GM12892 (cell line): ENCODE measurements at regions not wholly inside any gene's neighbourhood (a gene's known extent, or its start where the extent isn't known, plus 50 kb on each side); places are given as distances from the start of the nearest gene placed in this dataset.

Experiments
- DNase-seq: peaks from one replicate; pipeline ENCODE4 v3.0.0; 2011; ENCODE audit not compliant: insufficient read length
- FAIRE-seq: peaks from 2 replicates; lab custom pipeline; 2011; peaks lifted over from hg19 to GRCh38; lab: Jason Lieb, UNC
- POLR2A ChIP-seq: IDR thresholded peaks from 2 replicates; pipeline ENCODE4 v1.6.1; 2011; ENCODE audit warnings: low read depth, low read length, control low read depth
- POLR2AphosphoS5 ChIP-seq: IDR thresholded peaks from 2 replicates; pipeline ENCODE4 v1.6.1; 2011; ENCODE audit warnings: low read depth, low read length, control low read depth
- TAF1 ChIP-seq: IDR thresholded peaks from 2 replicates; pipeline ENCODE4 v1.6.1; 2011; ENCODE audit warnings: low read depth, mild to moderate bottlenecking, control low read depth, low read length, borderline replicate concordance

DNA sequence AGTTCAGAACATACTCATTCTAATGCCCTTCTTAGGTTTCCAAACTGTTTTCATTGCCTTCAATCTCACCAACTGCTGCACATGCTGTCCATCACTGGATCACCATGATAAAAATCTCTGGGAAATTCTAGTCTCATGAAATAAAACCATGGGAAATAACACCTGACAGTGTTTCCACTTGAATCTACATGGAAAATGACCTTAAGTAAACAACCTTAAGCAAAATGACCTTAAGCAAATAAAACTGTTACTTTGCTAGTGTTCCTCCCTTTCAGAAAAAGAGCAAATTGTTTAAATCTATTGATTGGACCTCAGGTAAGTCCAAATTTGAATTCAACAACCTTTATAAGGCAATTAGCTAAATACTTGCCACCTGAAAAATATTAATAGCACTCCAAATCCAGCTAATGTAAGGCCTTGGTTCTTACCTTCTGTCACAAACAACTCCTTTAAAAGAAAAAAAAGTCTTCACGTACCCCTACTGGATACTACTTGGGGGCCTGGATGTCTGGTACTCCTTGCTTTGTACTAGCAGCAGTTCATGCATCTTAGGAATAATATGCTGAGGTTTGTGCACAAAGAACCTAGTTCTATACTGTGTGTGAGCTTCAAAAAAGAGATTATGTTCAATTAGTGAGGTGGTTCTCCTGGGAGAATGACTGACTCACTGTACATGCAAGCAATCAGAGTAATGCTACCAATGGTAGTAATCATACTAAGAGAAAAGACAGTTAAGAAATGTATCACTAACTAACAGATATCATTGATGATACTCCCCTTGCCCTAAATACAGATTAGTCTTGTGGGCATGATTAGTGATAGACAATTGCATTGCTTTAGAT is 630.4 kb downstream of the PSAT1 start:
- no peak for FAIRE-seq
- no peak for TF ChIP-seq TAF1
- TF ChIP-seq POLR2AphosphoS5 = no peak
- TF ChIP-seq POLR2A = no peak
- no peak for DNase-seq

DNA sequence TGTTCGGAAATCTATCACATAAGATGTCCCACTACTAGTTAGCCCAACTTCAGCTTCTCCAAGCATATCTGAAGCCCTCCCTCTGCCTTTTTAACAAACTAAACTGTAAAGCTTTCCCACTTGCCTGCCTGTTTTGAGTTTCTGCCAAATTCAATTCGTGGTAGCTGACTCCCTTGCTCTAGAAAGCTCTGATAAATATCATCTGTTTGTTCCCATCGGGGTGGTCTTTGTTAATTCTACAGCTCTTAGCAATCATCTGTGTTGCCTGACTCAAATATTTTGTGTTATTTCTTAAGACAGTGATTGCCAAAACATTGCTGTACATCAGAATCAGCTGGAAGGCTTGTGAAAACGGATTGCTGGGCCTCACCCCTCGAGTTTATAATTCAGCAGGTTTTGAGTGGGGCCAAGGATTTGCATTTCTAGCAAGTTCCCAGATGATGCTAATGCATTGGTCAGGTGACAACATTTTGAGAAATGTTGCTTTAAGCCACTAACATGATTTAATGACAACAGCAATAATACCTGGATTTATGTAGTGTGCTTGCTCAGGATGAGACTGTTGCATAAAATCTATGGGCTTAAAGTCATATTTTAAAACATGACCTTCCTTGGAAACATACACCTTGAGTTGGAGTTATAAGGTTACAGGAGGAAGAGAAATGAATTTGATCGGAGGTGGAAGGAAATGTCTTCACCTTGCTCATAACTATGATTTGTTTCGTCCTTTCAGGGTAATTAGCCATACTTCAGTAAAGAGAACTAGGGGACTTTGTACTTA is 631.9 kb downstream of the PSAT1 start:
- FAIRE-seq (no peak), DNase-seq (no peak)
- no peak for TF ChIP-seq POLR2AphosphoS5
- no peak for TF ChIP-seq POLR2A
- TF ChIP-seq TAF1 = no peak

DNA sequence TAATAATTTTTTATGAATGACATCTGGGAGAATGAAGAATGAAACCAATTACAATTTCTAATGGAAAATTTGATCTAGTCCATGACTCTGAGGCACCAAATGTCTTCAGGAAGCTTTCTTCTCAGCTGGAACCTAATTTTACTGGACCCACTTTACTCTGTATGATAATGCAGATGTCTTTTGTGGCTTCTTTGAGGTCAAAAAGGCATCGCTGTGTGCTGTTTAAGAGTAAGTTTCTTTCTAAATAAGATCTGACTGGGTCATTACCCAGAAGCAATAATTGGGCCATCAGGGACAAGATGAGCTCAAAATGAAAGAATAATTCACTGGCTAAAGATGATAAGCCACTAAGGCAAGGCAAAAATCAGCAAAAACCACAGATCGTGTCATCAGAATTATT is 633.4 kb downstream of the PSAT1 start:
- no peak for FAIRE-seq
- TF ChIP-seq POLR2A (no peak), TAF1 (no peak), POLR2AphosphoS5 (no peak)
- no peak for DNase-seq

DNA sequence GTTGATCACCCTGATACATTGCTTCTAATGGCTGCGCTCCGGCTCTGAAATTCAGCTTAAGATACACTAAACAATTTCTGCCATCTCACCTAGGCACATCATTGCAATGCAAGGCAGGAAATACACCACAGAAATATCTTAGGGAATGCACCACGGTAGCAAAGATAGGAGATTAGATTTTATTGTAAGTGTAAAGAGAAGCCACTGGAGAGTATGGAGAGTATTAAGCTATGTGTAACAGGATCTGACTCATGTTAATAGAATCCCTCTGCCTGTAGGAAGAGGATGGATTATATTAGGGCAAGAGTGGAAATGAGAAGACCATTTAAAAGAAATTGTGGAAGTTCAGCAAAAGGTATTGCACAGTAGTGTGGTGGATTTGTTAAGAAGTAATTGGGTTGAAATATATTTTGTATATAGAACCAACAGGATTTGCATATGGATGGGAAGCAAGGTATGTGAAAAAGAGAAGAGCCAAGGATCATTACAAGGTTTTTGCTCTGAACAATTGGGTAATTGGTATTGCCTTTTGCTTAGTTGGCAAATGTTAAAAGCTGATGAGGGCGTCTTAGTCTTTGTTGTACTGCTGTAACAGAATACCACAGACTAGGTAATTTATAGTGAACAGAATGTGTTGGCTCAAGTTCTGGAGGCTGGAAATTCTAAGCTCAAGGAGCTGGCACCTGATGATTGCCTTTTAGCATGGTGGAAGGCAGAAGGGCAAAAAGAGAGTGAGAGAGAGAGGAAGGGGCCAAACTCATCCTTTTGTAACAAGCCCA is 636.1 kb downstream of the PSAT1 start:
- no peak for TF ChIP-seq POLR2AphosphoS5
- no peak for TF ChIP-seq TAF1
- TF ChIP-seq POLR2A = no peak
- FAIRE-seq = no peak
- no peak for DNase-seq

DNA sequence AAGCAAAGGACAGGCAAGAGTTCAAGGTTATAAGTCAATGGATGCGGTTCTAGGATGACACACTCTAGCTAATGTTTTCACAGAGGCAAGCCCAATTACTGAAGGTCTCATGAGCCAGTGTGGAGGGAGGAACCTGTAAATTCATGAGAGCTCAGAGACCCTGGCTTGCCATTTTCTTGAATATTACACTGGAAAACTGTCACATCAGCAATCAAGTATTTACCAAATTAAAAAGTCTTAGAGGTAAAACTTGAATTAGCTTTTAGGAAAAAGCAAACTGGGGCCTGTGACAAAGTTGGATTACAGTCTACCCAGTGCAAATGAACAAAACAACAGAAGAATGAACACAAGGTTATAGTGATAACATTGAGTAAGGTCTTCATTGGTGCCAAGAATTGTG is 636.9 kb upstream of the TLE4 start:
- DNase-seq = no peak
- FAIRE-seq = no peak
- TF ChIP-seq POLR2AphosphoS5 = no peak
- no peak for TF ChIP-seq POLR2A
- TF ChIP-seq TAF1 = no peak

DNA sequence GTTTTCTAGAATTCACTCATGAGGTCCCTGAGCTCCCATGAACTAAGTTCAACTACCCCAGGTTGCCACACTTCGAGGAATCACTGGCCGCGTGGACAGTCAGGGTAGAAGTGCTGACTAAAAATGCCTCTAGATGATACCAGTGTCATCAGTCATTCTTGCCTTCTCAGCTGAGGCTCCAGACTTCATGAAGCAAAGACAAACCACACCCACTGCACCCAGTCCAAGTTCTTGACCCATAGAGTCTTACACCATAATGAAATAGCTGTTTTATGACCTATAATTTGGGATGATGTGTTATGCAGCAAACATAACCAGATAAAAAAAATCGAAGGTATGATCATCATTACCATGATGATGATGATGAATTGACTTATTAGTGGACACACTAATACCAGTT is 632.9 kb upstream of the TLE4 start:
- no peak for DNase-seq
- no peak for TF ChIP-seq POLR2AphosphoS5
- no peak for TF ChIP-seq POLR2A
- TF ChIP-seq TAF1 = no peak
- FAIRE-seq = no peak

DNA sequence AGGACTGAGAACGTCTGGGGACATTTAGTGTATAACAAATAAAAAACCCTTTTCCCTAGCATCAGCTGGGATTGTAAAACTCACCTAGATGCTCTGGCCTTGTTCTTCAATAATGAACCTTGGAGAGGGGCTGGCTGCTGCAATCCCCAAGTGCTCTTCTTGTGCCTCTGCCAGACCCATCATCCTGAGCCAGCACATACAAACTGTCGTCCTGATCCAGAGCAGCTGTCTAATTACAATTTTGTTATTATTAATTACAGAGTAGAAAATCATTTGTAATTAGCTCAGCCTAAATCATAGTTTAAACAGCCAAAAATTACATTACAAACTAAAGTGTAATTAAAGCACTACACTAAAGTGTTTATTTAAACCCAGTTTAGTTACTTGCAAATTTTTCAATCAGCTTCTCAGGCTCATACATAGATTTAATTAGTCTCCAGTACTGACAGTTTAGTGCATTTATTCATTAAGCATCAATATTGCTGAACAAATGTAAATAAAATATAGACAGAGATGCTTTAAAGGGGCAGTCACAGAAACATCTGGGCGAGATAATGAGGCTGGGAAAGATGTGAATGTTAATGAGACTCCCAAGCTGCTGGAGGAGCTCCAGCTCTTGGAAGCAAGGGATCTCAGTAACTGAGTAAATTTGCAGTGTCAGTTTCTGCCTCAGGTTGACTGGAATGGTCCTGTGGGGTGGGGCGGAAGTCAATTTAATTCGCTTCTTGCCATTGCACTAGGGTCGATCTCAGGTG is 632.3 kb upstream of the TLE4 start:
- no peak for TF ChIP-seq POLR2AphosphoS5
- no peak for TF ChIP-seq POLR2A
- no peak for TF ChIP-seq TAF1
- no peak for FAIRE-seq

DNA sequence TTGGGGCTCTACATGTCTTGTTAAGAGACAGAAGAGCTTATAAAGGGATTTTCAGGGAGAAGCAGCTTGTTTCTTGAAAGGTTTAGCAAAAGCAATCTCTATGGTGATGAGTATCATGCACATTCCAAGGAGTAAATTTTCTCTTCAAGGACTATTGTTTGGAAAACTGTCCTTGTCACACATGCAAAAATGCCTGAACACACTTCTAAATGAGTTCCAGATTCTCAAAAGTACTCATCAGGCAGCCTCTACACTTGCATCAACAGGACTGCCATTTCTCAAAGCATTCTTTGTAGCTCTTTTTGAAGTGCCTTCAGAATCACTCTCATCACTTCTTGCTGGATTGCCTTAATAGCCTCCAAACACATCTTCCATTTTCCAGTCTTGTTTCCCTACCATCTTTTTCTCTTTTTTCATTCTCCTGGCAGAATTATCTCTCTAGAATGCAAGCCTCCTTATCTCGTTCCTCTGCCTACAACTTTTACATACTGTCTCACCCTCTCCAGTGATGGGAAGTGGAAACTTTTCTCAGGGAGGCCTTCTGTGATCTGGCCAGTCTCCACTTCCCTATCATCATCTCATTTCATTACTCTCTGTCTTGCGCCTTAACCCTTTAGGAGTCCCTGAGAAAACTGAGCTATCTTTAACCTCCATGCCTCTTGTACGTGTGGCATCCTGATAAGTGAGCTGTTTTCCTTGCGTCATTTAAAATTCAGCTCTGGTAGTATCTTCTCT is 631.5 kb upstream of the TLE4 start:
- no peak for FAIRE-seq
- TF ChIP-seq POLR2A (no peak), POLR2AphosphoS5 (no peak), TAF1 (no peak)
- no peak for DNase-seq

More for the DNA sequence above, 632.3 kb upstream of the TLE4 start:
- no peak for DNase-seq

DNA sequence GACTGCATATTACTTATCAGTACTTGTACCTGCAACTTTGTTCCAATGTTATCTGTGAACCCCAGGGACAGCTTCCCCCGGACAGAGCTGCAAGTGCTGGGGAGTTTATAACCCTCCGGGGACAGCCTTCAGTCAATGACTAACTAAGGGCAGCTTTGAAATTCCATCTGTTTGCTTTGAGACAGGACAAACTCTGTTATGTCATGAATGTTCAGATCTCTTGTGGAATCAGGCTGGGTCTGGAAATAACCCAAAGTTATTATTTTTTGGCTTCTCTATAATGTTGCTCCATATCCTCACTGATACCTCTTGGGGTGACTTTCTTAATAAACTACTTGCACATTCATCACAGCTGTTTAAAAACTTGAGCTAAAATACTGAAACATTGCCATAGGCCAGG is 617.5 kb upstream of the TLE4 start:
- no peak for DNase-seq
- FAIRE-seq = no peak
- TF ChIP-seq POLR2AphosphoS5 (no peak), TAF1 (no peak), POLR2A (no peak)

DNA sequence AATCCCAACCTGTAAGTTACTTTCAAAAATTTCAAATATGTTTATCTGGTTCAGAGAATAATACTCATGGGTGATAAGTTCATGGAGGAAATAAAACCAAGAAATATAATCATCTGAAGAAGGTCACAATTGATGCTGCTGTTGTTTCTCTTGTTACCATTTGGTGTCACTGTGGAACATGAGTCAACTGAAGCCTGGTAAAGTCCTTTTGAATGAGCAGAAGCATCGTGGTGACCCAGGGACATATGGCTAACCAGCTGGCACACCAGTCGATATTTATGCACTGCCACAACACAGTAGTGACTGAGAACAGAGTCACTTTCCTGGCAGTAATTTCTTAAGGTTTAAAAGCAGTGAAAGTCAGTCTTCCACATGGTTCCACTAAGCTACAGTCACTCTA is 612.9 kb upstream of the TLE4 start:
- FAIRE-seq = no peak
- no peak for DNase-seq
- TF ChIP-seq POLR2A (no peak), POLR2AphosphoS5 (no peak)

DNA sequence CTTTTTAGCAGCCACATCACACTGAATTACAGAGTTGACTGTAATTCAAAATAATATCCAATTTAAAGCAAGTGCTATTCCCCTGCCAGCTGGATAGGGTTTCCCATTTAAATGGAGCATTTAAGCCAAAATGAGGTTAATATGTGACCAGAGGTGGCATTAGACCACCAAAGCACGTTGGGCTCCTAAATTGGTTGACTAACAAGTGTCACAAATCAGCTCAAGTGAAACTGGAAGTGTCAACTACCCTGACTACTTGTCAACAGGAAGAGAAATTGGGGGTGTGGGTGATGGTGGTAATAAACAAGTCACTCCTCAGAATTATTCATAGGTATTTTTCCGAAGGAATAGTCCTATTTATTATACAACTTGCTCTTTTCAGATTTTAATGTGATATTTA is 609.6 kb upstream of the TLE4 start:
- no peak for FAIRE-seq
- no peak for DNase-seq
- no peak for TF ChIP-seq POLR2AphosphoS5
- TF ChIP-seq POLR2A = no peak
- no peak for TF ChIP-seq TAF1

DNA sequence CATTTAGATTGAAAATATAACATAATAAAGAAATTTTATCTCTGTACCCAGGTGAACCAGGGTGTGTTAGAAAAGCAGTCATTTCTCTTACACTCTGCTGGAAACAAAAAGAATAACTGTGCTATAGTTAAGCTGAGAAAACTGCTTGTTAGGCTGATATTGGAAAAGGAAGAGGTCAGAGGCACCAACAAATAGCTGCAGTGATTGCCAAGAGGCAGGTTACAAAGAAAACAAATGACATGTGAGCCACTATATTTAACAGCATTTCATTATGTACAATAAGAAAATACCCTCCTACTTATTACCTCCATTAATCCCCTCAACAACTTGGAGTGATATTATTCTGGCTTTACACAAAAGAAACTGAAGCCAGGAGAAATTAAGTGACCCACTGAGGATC is 607.9 kb upstream of the TLE4 start:
- no peak for DNase-seq
- no peak for FAIRE-seq
- TF ChIP-seq TAF1 (no peak), POLR2A (no peak), POLR2AphosphoS5 (no peak)
